H9 (cell line): ENCODE measurements at regions not wholly inside any gene's neighbourhood (a gene's known extent, or its start where the extent isn't known, plus 50 kb on each side); places are given as distances from the start of the nearest gene placed in this dataset.

Experiments
- DNase-seq: peaks from one replicate; pipeline ENCODE4 v3.0.0-alpha.2; 2017
- H2AFZ ChIP-seq: one replicate; pipeline ENCODE4 v1.6.1; 2013; ENCODE audit warnings: mild to moderate bottlenecking, low read length, control low read depth, moderate library complexity
- H2AK5ac ChIP-seq: 2 replicates; pipeline ENCODE4 v1.6.1; 2013; ENCODE audit warnings: low read length, control low read depth, mixed read lengths; ENCODE audit not compliant: insufficient read length
- H2BK120ac ChIP-seq: one replicate; pipeline ENCODE4 v1.6.1; 2013; ENCODE audit warnings: low read depth, mild to moderate bottlenecking, low read length, control low read depth, inconsistent platforms; ENCODE audit not compliant: poor library complexity, severe bottlenecking
- H2BK12ac ChIP-seq: 2 replicates; pipeline ENCODE4 v1.6.1; 2013; ENCODE audit warnings: low read length, control low read depth, mixed read lengths, low read depth; ENCODE audit not compliant: insufficient read length
- H2BK15ac ChIP-seq: 2 replicates; pipeline ENCODE4 v1.6.1; 2013; ENCODE audit warnings: low read depth, low read length, control low read depth
- H2BK20ac ChIP-seq: one replicate; pipeline ENCODE4 v1.6.1; 2013; ENCODE audit warnings: low read depth, mild to moderate bottlenecking, low read length, control low read depth, inconsistent platforms; ENCODE audit not compliant: poor library complexity, severe bottlenecking
- H2BK5ac ChIP-seq: 2 replicates; pipeline ENCODE4 v1.6.1; 2013; ENCODE audit warnings: low read length, control low read depth, mixed read lengths; ENCODE audit not compliant: insufficient read length
- H3K14ac ChIP-seq: 2 replicates; pipeline ENCODE4 v1.6.1; 2013; ENCODE audit warnings: low read length, control low read depth; ENCODE audit not compliant: insufficient read depth
- H3K18ac ChIP-seq: 2 replicates; pipeline ENCODE4 v1.6.1; 2013; ENCODE audit warnings: low read depth, mild to moderate bottlenecking, mixed read lengths, low read length, control low read depth; ENCODE audit not compliant: insufficient read length
- H3K23ac ChIP-seq: 2 replicates; pipeline ENCODE4 v1.6.1; 2013; ENCODE audit warnings: low read length, control low read depth, mixed read lengths, low read depth; ENCODE audit not compliant: insufficient read length
- H3K23me2 ChIP-seq: 2 replicates; pipeline ENCODE4 v1.6.1; 2013; ENCODE audit warnings: low read depth, mild to moderate bottlenecking, mixed read lengths, low read length, control low read depth; ENCODE audit not compliant: insufficient read length, poor library complexity, severe bottlenecking
- H3K27ac ChIP-seq: 2 replicates; pipeline ENCODE4 v1.5.1; 2013; ENCODE audit warnings: low read length, control low read depth, mixed read lengths, low read depth; ENCODE audit not compliant: insufficient read length
- H3K27me3 ChIP-seq: 2 replicates; pipeline ENCODE4 v1.6.1; 2013; ENCODE audit warnings: low read length, control low read depth, inconsistent platforms; ENCODE audit not compliant: insufficient read depth
- H3K4ac ChIP-seq: 2 replicates; pipeline ENCODE4 v1.6.1; 2013; ENCODE audit warnings: low read depth, mild to moderate bottlenecking, control low read depth, inconsistent platforms, low read length, moderate library complexity
- H3K4me1 ChIP-seq: 2 replicates; pipeline ENCODE4 v1.6.1; 2013; ENCODE audit warnings: low read length, control low read depth, inconsistent platforms; ENCODE audit not compliant: insufficient read depth
- H3K4me2 ChIP-seq: 2 replicates; pipeline ENCODE4 v1.6.1; 2013; ENCODE audit warnings: low read length, control low read depth, mixed read lengths; ENCODE audit not compliant: insufficient read length, insufficient read depth
- H3K56ac ChIP-seq: 2 replicates; pipeline ENCODE4 v1.6.1; 2013; ENCODE audit warnings: low read depth, mild to moderate bottlenecking, mixed read lengths, low read length, control low read depth; ENCODE audit not compliant: insufficient read length
- H3K79me1 ChIP-seq: 2 replicates; pipeline ENCODE4 v1.6.1; 2013; ENCODE audit warnings: low read depth, mild to moderate bottlenecking, moderate library complexity, low read length, control low read depth, inconsistent platforms; ENCODE audit not compliant: insufficient read depth, poor library complexity, severe bottlenecking
- H3K79me2 ChIP-seq: 2 replicates; pipeline ENCODE4 v1.6.1; 2013; ENCODE audit warnings: low read length, control low read depth, inconsistent platforms; ENCODE audit not compliant: insufficient read depth
- H3K9ac ChIP-seq: 2 replicates; pipeline ENCODE4 v1.6.1; 2013; ENCODE audit warnings: low read length, control low read depth, mixed read lengths; ENCODE audit not compliant: insufficient read length; ENCODE audit errors: extremely low read depth
- H3K9me3 ChIP-seq: one replicate; pipeline ENCODE4 v1.6.1; 2013; ENCODE audit warnings: low read depth, low read length, inconsistent platforms; ENCODE audit not compliant: control insufficient read depth
- H3T11ph ChIP-seq: one replicate; pipeline ENCODE4 v1.6.1; 2013; ENCODE audit warnings: mild to moderate bottlenecking, low read length, control low read depth, inconsistent platforms
- H4K20me1 ChIP-seq: one replicate; pipeline ENCODE4 v1.6.1; 2013; ENCODE audit not compliant: control insufficient read depth, insufficient read length, insufficient read depth
- H4K5ac ChIP-seq: 2 replicates; pipeline ENCODE4 v1.6.1; 2013; ENCODE audit warnings: low read depth, mild to moderate bottlenecking, mixed read lengths, low read length, control low read depth; ENCODE audit not compliant: insufficient read length
- H4K8ac ChIP-seq: replicated peaks from 2 replicates; pipeline ENCODE4 v1.6.1; 2013; ENCODE audit warnings: low read length, control low read depth, mixed read lengths, low read depth; ENCODE audit not compliant: insufficient read length
- H4K91ac ChIP-seq: 2 replicates; pipeline ENCODE4 v1.6.1; 2013; ENCODE audit warnings: low read depth, mild to moderate bottlenecking, moderate library complexity, mixed read lengths, low read length, control low read depth; ENCODE audit not compliant: insufficient read length
- H3K27ac Mint-ChIP-seq, 3 experiments: 2 replicates in 2 of 3; 3 replicates in 1 of 3; pipeline ENCODE4 v1.8.0; 2020 to 2021; ENCODE audit warnings: mixed read lengths in 3 of 3, mild to moderate bottlenecking in 1 of 3, moderate library complexity in 1 of 3
- H3K27me3 Mint-ChIP-seq: 2 replicates; pipeline ENCODE4 v1.8.0; 2021; ENCODE audit warnings: low read depth, mild to moderate bottlenecking, moderate library complexity, mixed read lengths
- H3K36me3 Mint-ChIP-seq, 3 experiments: 2 replicates in 2 of 3; 3 replicates in 1 of 3; pipeline ENCODE4 v1.8.0; 2020 to 2021; ENCODE audit warnings: low read depth in 3 of 3, mixed read lengths in 3 of 3; ENCODE audit not compliant: insufficient read depth in 1 of 3
- H3K4me1 Mint-ChIP-seq, 2 experiments: 2 replicates each; pipeline ENCODE4 v1.8.0; 2020; ENCODE audit warnings: mixed read lengths in 2 of 2
- H3K4me3 Mint-ChIP-seq, 2 experiments: 2 replicates in 1 of 2; 3 replicates in 1 of 2; pipeline ENCODE4 v1.8.0; 2020 to 2021; ENCODE audit warnings: mild to moderate bottlenecking in 2 of 2, mixed read lengths in 2 of 2, moderate library complexity in 1 of 2
- H3K9me3 Mint-ChIP-seq, 2 experiments: 2 replicates in 1 of 2; 3 replicates in 1 of 2; pipeline ENCODE4 v1.8.0; 2020; ENCODE audit warnings: mild to moderate bottlenecking in 2 of 2, mixed read lengths in 2 of 2, moderate library complexity in 1 of 2
- WGBS: extraction: QIAGEN DNeasy Blood & Tissue Kit; methylation state at CpG from one replicate; pipeline ENCODE4 v1.1.7; 2013; ENCODE audit warnings: missing lambda C conversion rate, low lambda C conversion rate, mixed read lengths; ENCODE audit not compliant: insufficient read length; ENCODE audit errors: extremely low coverage; 5-methylcytosine and 5-hydroxymethylcytosine counted together
- TF ChIP-seq, protein P1 (sequence below): fragments of 200-600 bp; sonication (generic); conservative IDR thresholded peaks from 3 replicates; pipeline ENCODE4 v1.8.0; 2021; ENCODE audit warnings: antibody characterized with exemption, mild to moderate bottlenecking

DNA sequence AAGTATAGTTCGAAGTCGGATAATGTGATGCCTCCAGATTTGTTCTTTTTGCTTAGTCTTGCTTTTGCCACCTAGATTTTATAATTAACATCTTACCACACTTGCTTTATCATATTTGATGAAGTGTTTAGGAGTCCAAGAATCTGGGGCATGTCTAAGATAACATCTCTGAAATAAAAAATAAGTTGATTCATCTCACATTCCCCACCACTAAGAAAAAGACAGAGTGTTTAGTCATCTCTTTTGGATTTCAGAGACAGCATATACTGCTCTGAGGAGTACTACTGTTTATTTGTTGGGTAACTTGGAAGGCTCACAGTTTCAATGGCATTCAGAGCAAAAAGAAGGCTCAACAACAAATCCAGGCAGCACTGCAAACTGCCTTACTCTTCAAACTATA is 324.2 kb upstream of the ATP11B start:
- no peak overlapping the region for H3T11ph ChIP-seq
- no peak overlapping the region for H2BK20ac ChIP-seq
- no peaks in the 10 kb centered on the region; a peak in 1 of 5 replicates for H3K9me3 Mint-ChIP-seq
- no peak overlapping the region for H3K14ac ChIP-seq
- H3K23me2 ChIP-seq: no peaks in the 10 kb centered on the region
- no peak overlapping the region for H3K27ac Mint-ChIP-seq
- TF ChIP-seq, protein P1, sequence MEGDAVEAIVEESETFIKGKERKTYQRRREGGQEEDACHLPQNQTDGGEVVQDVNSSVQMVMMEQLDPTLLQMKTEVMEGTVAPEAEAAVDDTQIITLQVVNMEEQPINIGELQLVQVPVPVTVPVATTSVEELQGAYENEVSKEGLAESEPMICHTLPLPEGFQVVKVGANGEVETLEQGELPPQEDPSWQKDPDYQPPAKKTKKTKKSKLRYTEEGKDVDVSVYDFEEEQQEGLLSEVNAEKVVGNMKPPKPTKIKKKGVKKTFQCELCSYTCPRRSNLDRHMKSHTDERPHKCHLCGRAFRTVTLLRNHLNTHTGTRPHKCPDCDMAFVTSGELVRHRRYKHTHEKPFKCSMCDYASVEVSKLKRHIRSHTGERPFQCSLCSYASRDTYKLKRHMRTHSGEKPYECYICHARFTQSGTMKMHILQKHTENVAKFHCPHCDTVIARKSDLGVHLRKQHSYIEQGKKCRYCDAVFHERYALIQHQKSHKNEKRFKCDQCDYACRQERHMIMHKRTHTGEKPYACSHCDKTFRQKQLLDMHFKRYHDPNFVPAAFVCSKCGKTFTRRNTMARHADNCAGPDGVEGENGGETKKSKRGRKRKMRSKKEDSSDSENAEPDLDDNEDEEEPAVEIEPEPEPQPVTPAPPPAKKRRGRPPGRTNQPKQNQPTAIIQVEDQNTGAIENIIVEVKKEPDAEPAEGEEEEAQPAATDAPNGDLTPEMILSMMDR: no peak
- H3K79me1 ChIP-seq: no peaks in the 10 kb centered on the region
- H2BK5ac ChIP-seq: no peak overlapping the region
- H2BK120ac ChIP-seq: no peak overlapping the region
- no peak overlapping the region for H4K8ac ChIP-seq
- H2BK15ac ChIP-seq: no peak overlapping the region
- no peak overlapping the region for H3K23ac ChIP-seq
- H3K4me2 ChIP-seq: no peak overlapping the region
- no peak overlapping the region for H2AFZ ChIP-seq
- H3K4me1 ChIP-seq: no peaks in the 10 kb centered on the region
- no peaks in the 10 kb centered on the region for H3K79me2 ChIP-seq
- peaks cover 5 to 7% of the 10 kb centered on the region in 2 experiments for H3K4me1 Mint-ChIP-seq
- no peak overlapping the region for H4K5ac ChIP-seq
- no peak overlapping the region for H2AK5ac ChIP-seq
- H4K20me1 ChIP-seq: no peaks in the 10 kb centered on the region
- no peaks in the 10 kb centered on the region for H3K27me3 ChIP-seq
- H3K56ac ChIP-seq: no peak overlapping the region
- H2BK12ac ChIP-seq: no peak overlapping the region
- H3K4me3 Mint-ChIP-seq: no peak overlapping the region
- no peaks in the 10 kb centered on the region for H3K27me3 Mint-ChIP-seq
- H3K36me3 Mint-ChIP-seq: no peaks in the 10 kb centered on the region; a peak in 1 of 7 replicates
- H4K91ac ChIP-seq: no peak overlapping the region
- no peak overlapping the region for H3K18ac ChIP-seq
- no peak overlapping the region for H3K27ac ChIP-seq
- no peak for DNase-seq
- no CpG with 5 or more reads among the region's 2 CpGs for WGBS
- no peaks in the 10 kb centered on the region for H3K9me3 ChIP-seq
- no peak overlapping the region for H3K4ac ChIP-seq
- no peak overlapping the region for H3K9ac ChIP-seq
